ENCODE measurements at regions not wholly inside any gene's neighbourhood (a gene's known extent, or its start where the extent isn't known, plus 50 kb on each side); places are given as distances from the start of the nearest gene placed in this dataset.

DNA sequence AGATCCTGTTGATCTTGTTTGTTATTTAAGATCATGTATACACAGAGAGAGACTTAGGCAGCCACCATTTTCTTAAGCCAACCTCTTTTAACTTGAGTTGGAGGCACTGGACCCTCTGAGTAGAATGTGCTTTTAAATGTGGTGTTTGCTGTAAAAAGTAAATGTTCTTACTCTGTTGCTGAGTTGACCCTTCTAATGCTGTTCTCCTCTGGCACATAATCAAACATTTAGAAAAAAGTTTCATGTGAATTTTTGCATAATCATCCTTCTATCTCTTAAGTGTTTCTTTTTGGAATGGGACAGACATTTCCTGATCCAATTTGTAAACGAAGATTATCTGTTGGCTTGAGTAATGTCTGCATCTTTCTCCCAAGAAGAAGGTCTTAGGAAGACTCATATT lies 255.1 kb upstream of the ETAA1 start:
- TF ChIP-seq, protein P1, sequence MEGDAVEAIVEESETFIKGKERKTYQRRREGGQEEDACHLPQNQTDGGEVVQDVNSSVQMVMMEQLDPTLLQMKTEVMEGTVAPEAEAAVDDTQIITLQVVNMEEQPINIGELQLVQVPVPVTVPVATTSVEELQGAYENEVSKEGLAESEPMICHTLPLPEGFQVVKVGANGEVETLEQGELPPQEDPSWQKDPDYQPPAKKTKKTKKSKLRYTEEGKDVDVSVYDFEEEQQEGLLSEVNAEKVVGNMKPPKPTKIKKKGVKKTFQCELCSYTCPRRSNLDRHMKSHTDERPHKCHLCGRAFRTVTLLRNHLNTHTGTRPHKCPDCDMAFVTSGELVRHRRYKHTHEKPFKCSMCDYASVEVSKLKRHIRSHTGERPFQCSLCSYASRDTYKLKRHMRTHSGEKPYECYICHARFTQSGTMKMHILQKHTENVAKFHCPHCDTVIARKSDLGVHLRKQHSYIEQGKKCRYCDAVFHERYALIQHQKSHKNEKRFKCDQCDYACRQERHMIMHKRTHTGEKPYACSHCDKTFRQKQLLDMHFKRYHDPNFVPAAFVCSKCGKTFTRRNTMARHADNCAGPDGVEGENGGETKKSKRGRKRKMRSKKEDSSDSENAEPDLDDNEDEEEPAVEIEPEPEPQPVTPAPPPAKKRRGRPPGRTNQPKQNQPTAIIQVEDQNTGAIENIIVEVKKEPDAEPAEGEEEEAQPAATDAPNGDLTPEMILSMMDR (IDR thresholded peaks at IDR 0.05) = no peak
- no peak for TF ChIP-seq POLR2A (IDR thresholded peaks at IDR 0.05)

Measured in Peyer's patch (tissue), 4 donors.